Colonic mucosa (tissue), 4 donors: ENCODE measurements at regions not wholly inside any gene's neighbourhood (a gene's known extent, or its start where the extent isn't known, plus 50 kb on each side); places are given as distances from the start of the nearest gene placed in this dataset.

Experiments used
- DNase-seq: peaks from one replicate; pipeline ENCODE4 v3.0.0-alpha.2; 2020
- H3K27ac ChIP-seq: fragments of 200-600 bp; one replicate; pipeline ENCODE4 v1.8.0; 2021
- H3K27me3 ChIP-seq: fragments of 200-600 bp; one replicate; pipeline ENCODE4 v1.8.0; 2021
- H3K36me3 ChIP-seq: fragments of 200-600 bp; one replicate; pipeline ENCODE4 v1.8.0; 2021
- H3K4me1 ChIP-seq: fragments of 200-600 bp; one replicate; pipeline ENCODE4 v1.8.0; 2021; ENCODE audit warnings: mild to moderate bottlenecking
- H3K4me3 ChIP-seq: fragments of 200-600 bp; one replicate; pipeline ENCODE4 v1.8.0; 2021
- H3K9ac ChIP-seq, 2 donors: one replicate each; pipeline ENCODE4 v1.7.0; 2013; ENCODE audit warnings: control low read depth in 2 of 2, low read depth in 2 of 2, low read length in 2 of 2
- H3K9me3 ChIP-seq: fragments of 200-600 bp; one replicate; pipeline ENCODE4 v1.8.0; 2021
- intact Hi-C: fragments of 100-400 bp; cut with DNase I; formaldehyde crosslinking; loops from one replicate; pipeline ENCODE4 v1.14.1; 2022
- TF ChIP-seq, protein P1 (sequence below): fragments of 200-600 bp; IDR thresholded peaks from one replicate; pipeline ENCODE4 v1.8.0; 2022; ENCODE audit warnings: antibody characterized with exemption, mild to moderate bottlenecking
- donor health status: healthy.
- donor health status: DM: no; HTN: no; CAD: no.
- donor health status: DM: no; HTN: no; CAD: no.

DNA sequence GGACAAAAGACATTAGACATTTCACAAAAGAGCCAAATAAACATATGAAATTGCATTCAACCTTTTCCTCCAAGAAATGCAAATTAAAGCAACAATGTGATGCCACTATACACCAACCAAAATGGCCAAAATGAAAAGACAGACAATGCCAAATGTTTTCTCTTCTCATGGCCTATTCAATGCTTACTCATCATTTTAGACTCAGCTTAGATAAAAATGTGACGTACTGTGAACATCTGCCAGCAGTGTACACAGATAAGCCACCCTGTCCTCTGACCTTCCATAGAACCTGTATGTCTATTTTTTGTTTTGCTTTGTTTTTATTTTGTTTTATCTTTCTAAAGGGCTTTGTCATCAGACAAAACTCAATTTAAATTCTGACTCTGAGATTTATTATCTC lies 385.2 kb downstream of the FRK start:
- Histone ChIP-seq H3K4me3 (no peak overlapping the region), H3K4me1 (no peaks in the 10 kb centered on the region), H3K9ac (no peak overlapping the region), H3K27me3 (no peaks in the 10 kb centered on the region), H3K9me3 (no peaks in the 10 kb centered on the region), H3K27ac (no peak overlapping the region), H3K36me3 (no peaks in the 10 kb centered on the region)
- no peak for DNase-seq
- intact Hi-C loops: no loop called here
- TF ChIP-seq, protein P1, sequence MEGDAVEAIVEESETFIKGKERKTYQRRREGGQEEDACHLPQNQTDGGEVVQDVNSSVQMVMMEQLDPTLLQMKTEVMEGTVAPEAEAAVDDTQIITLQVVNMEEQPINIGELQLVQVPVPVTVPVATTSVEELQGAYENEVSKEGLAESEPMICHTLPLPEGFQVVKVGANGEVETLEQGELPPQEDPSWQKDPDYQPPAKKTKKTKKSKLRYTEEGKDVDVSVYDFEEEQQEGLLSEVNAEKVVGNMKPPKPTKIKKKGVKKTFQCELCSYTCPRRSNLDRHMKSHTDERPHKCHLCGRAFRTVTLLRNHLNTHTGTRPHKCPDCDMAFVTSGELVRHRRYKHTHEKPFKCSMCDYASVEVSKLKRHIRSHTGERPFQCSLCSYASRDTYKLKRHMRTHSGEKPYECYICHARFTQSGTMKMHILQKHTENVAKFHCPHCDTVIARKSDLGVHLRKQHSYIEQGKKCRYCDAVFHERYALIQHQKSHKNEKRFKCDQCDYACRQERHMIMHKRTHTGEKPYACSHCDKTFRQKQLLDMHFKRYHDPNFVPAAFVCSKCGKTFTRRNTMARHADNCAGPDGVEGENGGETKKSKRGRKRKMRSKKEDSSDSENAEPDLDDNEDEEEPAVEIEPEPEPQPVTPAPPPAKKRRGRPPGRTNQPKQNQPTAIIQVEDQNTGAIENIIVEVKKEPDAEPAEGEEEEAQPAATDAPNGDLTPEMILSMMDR: no peak

DNA sequence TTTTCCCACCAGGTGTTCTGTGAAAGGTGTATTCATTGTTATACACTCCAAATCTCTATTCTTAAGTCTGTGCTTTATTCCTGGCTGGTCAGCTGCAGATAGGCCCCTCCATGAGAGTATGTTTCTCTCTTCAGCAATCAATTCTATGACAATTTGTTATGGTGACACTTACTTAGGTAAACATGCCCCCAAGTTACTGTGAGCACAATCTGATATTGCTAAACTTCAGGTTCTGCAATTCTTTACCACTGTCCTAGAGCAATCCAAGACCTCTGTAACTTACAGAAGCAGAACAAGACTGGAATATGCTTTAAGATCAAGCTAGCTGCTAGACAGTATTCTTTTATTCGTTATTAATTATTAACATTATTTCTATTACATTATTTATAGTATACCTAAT lies 391.9 kb downstream of the FRK start:
- intact Hi-C loops: no loop called here
- TF ChIP-seq, protein P1: no peak
- Histone ChIP-seq H3K27me3 (no peaks in the 10 kb centered on the region), H3K4me1 (no peaks in the 10 kb centered on the region), H3K9me3 (no peaks in the 10 kb centered on the region), H3K4me3 (no peak overlapping the region), H3K9ac (no peak overlapping the region), H3K27ac (no peak overlapping the region), H3K36me3 (no peaks in the 10 kb centered on the region)
- DNase-seq: no peak

DNA sequence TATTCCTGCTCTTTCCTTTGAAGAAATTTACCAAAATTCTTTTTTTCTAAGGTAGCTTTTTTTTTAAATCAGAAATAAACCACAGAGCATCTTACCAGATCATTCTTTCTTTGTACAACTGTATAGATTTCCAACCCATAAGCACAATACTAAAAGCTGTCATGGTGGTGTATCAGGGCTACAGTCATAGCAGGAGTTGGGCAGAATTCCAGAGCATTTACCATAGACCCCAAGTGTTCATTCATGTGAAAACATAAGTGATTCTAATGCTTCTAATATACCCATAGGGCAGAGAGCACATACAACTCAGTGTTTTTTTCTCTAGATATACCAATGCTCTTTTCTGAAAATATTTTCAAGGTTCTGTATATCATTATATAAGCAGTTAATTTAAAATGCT lies 392.5 kb downstream of the FRK start:
- H3K36me3 ChIP-seq: no peaks in the 10 kb centered on the region
- no peak overlapping the region for H3K4me3 ChIP-seq
- H3K27me3 ChIP-seq: no peaks in the 10 kb centered on the region
- no peak overlapping the region for H3K27ac ChIP-seq
- H3K4me1 ChIP-seq: no peaks in the 10 kb centered on the region
- intact Hi-C loops: no loop called here
- TF ChIP-seq, protein P1: no peak
- H3K9ac ChIP-seq: no peak overlapping the region
- DNase-seq: no peak
- no peaks in the 10 kb centered on the region for H3K9me3 ChIP-seq

DNA sequence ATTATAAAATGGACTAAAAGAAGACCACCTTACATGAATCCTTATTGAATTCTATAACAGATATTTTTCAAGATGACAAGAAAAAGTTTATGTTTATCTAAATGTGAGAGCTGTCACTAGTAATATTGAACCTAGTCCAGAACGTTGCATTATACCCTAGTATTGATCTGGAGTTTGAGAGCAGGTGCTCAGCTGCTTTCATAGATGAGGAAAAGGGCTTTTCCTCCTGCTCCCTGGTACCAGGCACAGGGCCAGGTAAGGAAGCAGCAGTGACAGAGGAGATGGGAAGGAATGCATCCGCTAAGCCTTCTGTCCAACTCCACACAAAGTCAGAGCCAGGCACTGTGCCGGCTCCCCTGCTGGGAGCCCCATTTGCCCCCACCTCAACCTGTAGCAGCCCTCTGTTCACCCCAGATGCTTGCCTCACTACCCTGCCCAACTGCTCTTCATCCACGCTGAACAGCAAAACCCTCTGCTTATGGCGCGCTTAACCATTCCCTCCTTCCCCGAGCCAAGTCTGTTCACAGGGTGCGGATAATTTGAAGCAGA lies 393.1 kb downstream of the FRK start:
- Histone ChIP-seq H3K9me3 (no peaks in the 10 kb centered on the region), H3K27ac (no peak overlapping the region), H3K4me1 (no peaks in the 10 kb centered on the region), H3K27me3 (no peaks in the 10 kb centered on the region), H3K4me3 (no peak overlapping the region), H3K36me3 (no peaks in the 10 kb centered on the region), H3K9ac (no peak overlapping the region)
- TF ChIP-seq, protein P1: no peak
- DNase-seq: no peak
- intact Hi-C loops: no loop called here

DNA sequence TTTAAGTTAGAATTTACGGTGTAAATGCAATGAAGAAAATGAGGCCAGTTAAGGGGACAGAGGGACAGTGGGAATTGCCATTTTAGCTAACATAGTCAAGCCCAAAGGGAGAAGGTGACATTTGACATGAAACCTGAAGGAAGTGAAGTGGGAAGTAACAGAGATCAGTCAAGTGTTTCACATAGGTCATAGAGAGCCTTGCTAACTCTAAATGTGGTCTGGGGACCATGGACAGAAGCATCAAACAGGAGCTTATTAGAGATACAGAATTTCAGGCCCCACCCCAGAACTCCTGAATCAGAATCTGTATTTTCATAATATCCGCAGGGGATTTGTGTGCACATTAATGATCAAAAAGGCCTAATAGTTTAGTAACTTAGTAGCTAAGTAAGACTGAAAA lies 393.7 kb downstream of the FRK start:
- DNase-seq: no peak
- intact Hi-C loops: no loop called here
- H3K36me3 ChIP-seq: no peaks in the 10 kb centered on the region
- H3K27me3 ChIP-seq: no peaks in the 10 kb centered on the region
- H3K27ac ChIP-seq: no peak overlapping the region
- H3K9me3 ChIP-seq: no peaks in the 10 kb centered on the region
- no peak overlapping the region for H3K4me3 ChIP-seq
- H3K4me1 ChIP-seq: no peaks in the 10 kb centered on the region
- TF ChIP-seq, protein P1: no peak
- H3K9ac ChIP-seq: no peak overlapping the region
